Vagina (tissue), 2 donors: ENCODE measurements at regions not wholly inside any gene's neighbourhood (a gene's known extent, or its start where the extent isn't known, plus 50 kb on each side); places are given as distances from the start of the nearest gene placed in this dataset.

ENCODE experiments used
- DNase-seq, 2 donors: peaks; one replicate each; pipeline ENCODE4 v3.0.0-alpha.2; 2017; ENCODE audit errors: extremely low spot score in 2 of 2
- H3K27ac ChIP-seq: fragments of 200-600 bp; sonication (generic); one replicate; pipeline ENCODE4 v1.5.1; 2019
- H3K27me3 ChIP-seq: fragments of 200-600 bp; sonication (generic); one replicate; pipeline ENCODE4 v1.5.1; 2019
- H3K36me3 ChIP-seq, 2 donors: fragments of 200-600 bp; sonication (generic); one replicate each; pipeline ENCODE4 v1.5.1; 2017 to 2019
- H3K4me1 ChIP-seq: fragments of 200-600 bp; sonication (generic); one replicate; pipeline ENCODE4 v1.5.1; 2019
- H3K4me3 ChIP-seq, 2 donors: fragments of 200-600 bp; sonication (generic); 1 replicate in 1 of 2; 2 replicates in 1 of 2; pipeline ENCODE4 v1.5.1; 2016 to 2019
- H3K9me3 ChIP-seq: fragments of 200-600 bp; sonication (generic); one replicate; pipeline ENCODE4 v1.5.1; 2019
- POLR2A ChIP-seq, 2 donors: fragments of 450-650 bp; IDR thresholded peaks; one replicate each; pipeline ENCODE4 v1.6.1; 2017; ENCODE audit warnings: antibody characterized with exemption in 2 of 2, mild to moderate bottlenecking in 2 of 2, moderate library complexity in 2 of 2
- POLR2AphosphoS5 ChIP-seq, 2 donors: sonication (generic); formaldehyde crosslinking; IDR thresholded peaks; one replicate each; pipeline ENCODE4 v1.9.0; 2017; ENCODE audit warnings: antibody characterized with exemption in 2 of 2, mild to moderate bottlenecking in 2 of 2, low read depth in 1 of 2; ENCODE audit not compliant: insufficient read depth in 1 of 2
- intact Hi-C: fragments of 100-400 bp; cut with DNase I; formaldehyde crosslinking; loops from one replicate; pipeline ENCODE4 v1.15.1; 2023
- TF ChIP-seq, protein P1 (sequence below), 3 experiments: fragments of 450-650 bp in 2 of 3; fragments of 200-600 bp in 1 of 3; sonication (generic) in 1 of 3; IDR thresholded peaks; one replicate each; pipeline ENCODE4 v1.5.1; 2017 to 2019; ENCODE audit warnings: antibody characterized with exemption in 3 of 3, mild to moderate bottlenecking in 2 of 3, moderate library complexity in 2 of 3

DNA sequence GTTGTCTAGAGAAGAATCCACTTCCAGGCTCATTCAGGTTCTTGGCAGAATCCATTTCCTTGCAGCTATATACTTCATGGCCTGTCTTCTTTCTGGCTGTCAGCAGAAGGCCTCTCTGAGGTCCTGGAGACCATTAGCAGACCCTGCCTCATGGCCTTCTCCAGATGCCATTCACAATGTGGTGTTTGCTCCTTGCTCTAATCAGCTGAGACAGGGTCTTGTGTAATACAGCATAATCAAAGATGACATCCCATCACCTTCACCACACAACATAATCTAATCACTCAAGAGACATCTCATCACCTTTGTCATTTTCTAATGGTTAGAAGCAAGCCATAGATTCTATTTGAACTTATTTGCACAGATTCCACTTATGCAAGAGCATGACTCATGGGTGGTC lies 403.9 kb upstream of the LRRC7 start:
- TF ChIP-seq POLR2AphosphoS5 (IDR thresholded peaks at IDR 0.05; ENCODE audit: insufficient read depth in 1 of 2, low read depth in 1 of 2) = no peak
- no peak for TF ChIP-seq POLR2A (IDR thresholded peaks at IDR 0.05)
- TF ChIP-seq, protein P1, sequence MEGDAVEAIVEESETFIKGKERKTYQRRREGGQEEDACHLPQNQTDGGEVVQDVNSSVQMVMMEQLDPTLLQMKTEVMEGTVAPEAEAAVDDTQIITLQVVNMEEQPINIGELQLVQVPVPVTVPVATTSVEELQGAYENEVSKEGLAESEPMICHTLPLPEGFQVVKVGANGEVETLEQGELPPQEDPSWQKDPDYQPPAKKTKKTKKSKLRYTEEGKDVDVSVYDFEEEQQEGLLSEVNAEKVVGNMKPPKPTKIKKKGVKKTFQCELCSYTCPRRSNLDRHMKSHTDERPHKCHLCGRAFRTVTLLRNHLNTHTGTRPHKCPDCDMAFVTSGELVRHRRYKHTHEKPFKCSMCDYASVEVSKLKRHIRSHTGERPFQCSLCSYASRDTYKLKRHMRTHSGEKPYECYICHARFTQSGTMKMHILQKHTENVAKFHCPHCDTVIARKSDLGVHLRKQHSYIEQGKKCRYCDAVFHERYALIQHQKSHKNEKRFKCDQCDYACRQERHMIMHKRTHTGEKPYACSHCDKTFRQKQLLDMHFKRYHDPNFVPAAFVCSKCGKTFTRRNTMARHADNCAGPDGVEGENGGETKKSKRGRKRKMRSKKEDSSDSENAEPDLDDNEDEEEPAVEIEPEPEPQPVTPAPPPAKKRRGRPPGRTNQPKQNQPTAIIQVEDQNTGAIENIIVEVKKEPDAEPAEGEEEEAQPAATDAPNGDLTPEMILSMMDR (IDR thresholded peaks at IDR 0.05) = no peak
- intact Hi-C loops = no loop called here
- Histone ChIP-seq H3K27me3 (no peaks in the 10 kb centered on the region), H3K4me1 (no peaks in the 10 kb centered on the region), H3K4me3 (no peak overlapping the region), H3K9me3 (no peaks in the 10 kb centered on the region), H3K27ac (no peak overlapping the region), H3K36me3 (no peaks in the 10 kb centered on the region)
- DNase-seq = no peak

DNA sequence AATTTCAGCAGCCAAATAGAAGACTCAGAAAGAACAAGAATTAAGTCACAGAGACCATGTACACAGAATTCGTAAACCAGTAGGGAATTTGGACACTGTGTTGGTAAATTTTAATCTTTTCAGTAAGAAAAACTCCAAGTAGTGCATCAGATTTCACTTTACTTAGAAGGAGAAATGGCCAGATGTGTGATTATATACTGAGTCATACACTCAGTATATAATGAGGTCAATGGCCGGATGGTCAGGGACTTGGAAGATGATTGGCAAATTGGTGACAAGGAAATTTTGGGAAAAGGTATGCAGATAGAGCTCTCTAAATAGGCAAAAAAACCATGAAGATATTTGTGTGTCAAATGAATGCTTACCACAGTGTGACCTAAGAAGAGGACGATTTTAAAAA lies 399.8 kb upstream of the LRRC7 start:
- intact Hi-C loops = no loop called here
- Histone ChIP-seq H3K27ac (no peak overlapping the region), H3K36me3 (no peaks in the 10 kb centered on the region), H3K9me3 (no peaks in the 10 kb centered on the region), H3K27me3 (no peaks in the 10 kb centered on the region), H3K4me1 (no peaks in the 10 kb centered on the region), H3K4me3 (no peak overlapping the region)
- TF ChIP-seq, protein P1 (IDR thresholded peaks at IDR 0.05) = no peak
- TF ChIP-seq POLR2A (IDR thresholded peaks at IDR 0.05) = no peak
- no peak for TF ChIP-seq POLR2AphosphoS5 (IDR thresholded peaks at IDR 0.05; ENCODE audit: insufficient read depth in 1 of 2, low read depth in 1 of 2)
- no peak for DNase-seq

DNA sequence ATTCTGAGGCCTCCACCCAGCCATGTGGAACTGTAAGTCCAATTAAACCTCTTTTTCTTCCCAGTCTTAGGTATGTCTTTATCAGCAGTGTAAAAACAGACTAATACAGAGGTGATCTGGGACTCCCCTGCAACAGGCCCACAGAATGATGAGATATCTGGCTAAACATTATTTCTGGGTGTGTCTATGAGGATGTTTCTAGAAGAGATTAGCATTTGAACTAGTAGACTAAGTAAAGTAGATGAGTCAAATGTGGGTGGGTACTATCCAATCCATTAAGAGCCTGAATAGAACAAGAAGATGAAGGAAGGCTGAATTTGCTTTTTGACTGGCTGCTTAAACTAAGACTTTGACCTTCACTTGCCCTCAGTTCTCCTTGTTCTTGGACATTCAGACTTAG lies 396.5 kb upstream of the LRRC7 start:
- Histone ChIP-seq H3K9me3 (no peaks in the 10 kb centered on the region), H3K4me1 (no peaks in the 10 kb centered on the region), H3K27ac (no peak overlapping the region), H3K4me3 (no peak overlapping the region), H3K36me3 (no peaks in the 10 kb centered on the region), H3K27me3 (no peaks in the 10 kb centered on the region)
- intact Hi-C loops = no loop called here
- TF ChIP-seq POLR2A (IDR thresholded peaks at IDR 0.05) (no peak), POLR2AphosphoS5 (IDR thresholded peaks at IDR 0.05; ENCODE audit: insufficient read depth in 1 of 2, low read depth in 1 of 2) (no peak)
- TF ChIP-seq, protein P1 (IDR thresholded peaks at IDR 0.05) = no peak
- no peak for DNase-seq

DNA sequence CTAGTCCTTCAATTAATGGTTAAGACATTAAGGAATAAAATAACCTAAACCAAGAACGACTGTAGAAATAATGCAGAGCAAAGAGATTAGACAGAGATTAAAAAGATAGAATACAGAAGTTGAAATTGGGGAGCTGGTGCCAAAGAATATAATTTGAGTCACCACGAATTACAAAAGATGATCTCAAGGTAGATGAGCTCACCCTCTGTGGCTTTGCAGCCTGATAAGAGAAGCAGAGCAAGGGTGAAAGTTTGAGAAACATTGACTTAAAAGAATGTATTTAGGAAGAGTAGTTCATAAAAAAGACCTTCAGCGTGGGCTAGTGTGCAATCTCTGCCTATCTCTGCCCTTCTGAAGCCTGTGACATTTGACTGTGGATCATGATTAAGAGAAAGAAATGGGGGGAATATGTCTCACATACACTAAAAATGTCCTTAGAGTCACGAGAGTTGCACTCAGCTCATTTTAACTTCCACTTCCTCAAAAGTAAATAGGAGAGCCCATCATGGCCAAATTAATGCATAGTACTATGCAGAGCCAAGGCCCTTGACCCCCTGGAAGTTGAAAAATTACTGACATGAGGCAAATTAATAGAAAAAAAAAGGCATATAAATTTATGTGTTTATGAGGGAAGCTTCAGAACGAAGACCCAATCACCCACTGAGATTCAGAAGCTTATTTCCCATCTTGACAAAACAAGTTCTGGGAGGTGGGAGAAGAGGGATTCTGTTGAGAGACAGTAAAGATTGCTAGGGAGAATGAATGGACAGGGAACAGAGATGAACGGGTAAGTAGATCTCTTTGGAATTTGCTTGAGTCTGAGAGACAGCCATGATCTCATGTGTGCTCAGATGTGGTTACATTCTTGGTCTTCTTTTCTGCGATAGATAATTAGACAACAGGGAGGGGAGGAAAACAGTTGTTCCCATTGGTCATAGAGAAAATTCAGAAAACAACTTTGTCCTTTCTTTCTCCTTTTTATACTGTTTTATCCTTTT lies 395.4 kb upstream of the LRRC7 start:
- Histone ChIP-seq H3K27me3 (no peaks in the 10 kb centered on the region), H3K36me3 (no peaks in the 10 kb centered on the region), H3K27ac (no peak overlapping the region), H3K9me3 (no peaks in the 10 kb centered on the region), H3K4me3 (no peak overlapping the region), H3K4me1 (no peaks in the 10 kb centered on the region)
- intact Hi-C loops = no loop called here
- TF ChIP-seq, protein P1 (IDR thresholded peaks at IDR 0.05) = no peak
- TF ChIP-seq POLR2A (IDR thresholded peaks at IDR 0.05) = no peak
- no peak for TF ChIP-seq POLR2AphosphoS5 (IDR thresholded peaks at IDR 0.05; ENCODE audit: insufficient read depth in 1 of 2, low read depth in 1 of 2)
- DNase-seq = no peak

DNA sequence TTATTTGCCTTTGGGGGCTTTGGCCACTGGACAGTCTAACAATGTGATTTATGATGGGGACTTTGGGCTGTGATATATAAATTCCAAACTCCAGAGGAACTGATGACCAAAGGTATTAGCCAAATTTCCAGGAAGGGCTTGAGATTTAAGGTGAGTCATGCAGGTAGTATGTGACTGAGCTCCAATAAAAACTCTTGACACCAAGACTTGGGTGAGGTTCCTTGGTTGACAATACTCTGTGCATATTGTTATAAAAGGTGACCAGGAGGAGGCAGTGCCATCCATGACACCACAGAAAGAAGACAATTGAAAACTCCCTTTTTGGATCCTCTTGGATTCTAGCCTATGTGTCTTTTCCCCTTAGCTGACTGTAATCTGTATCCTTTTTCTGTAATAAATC lies 392.7 kb upstream of the LRRC7 start:
- no peak for DNase-seq
- Histone ChIP-seq H3K4me1 (no peaks in the 10 kb centered on the region), H3K27ac (no peak overlapping the region), H3K36me3 (no peaks in the 10 kb centered on the region), H3K4me3 (no peak overlapping the region), H3K9me3 (no peaks in the 10 kb centered on the region), H3K27me3 (no peaks in the 10 kb centered on the region)
- TF ChIP-seq POLR2A (IDR thresholded peaks at IDR 0.05) = no peak
- no peak for TF ChIP-seq POLR2AphosphoS5 (IDR thresholded peaks at IDR 0.05; ENCODE audit: insufficient read depth in 1 of 2, low read depth in 1 of 2)
- TF ChIP-seq, protein P1 (IDR thresholded peaks at IDR 0.05) = no peak
- intact Hi-C loops = no loop called here
